VCaP (cell line): ENCODE measurements at regions not wholly inside any gene's neighbourhood (a gene's known extent, or its start where the extent isn't known, plus 50 kb on each side); places are given as distances from the start of the nearest gene placed in this dataset.
"Not testable (repeated sequence)": the region's sequence is repeated elsewhere in the genome, so short reads cannot be mapped to it uniquely, and the experiment has no call there.

Experiments
- H3K27ac ChIP-seq: fragments of 450-650 bp; 2 replicates; pipeline ENCODE4 v1.5.1; 2017
- CTCF ChIP-seq: fragments of 450-650 bp; conservative IDR thresholded peaks from 2 replicates; pipeline ENCODE4 v1.5.1; 2017; ENCODE audit warnings: mild to moderate bottlenecking, moderate library complexity

- no peak overlapping the region for H3K27ac ChIP-seq
- TF ChIP-seq CTCF: no peak
These were observed 263.7 kb downstream of the TEX29 start for GRCh38 chr13:111584101-111584672.

GRCh38 chr13:111584870-111585269 is 264.4 kb downstream of the TEX29 start:
- no peak for TF ChIP-seq CTCF
- no peak overlapping the region for H3K27ac ChIP-seq

- no peak for TF ChIP-seq CTCF
These were observed 265.8 kb downstream of the TEX29 start for GRCh38 chr13:111586291-111586690.

GRCh38 chr13:111587249-111587648 is 266.8 kb downstream of the TEX29 start:
- H3K27ac ChIP-seq: no peak overlapping the region
- TF ChIP-seq CTCF: no peak

More at GRCh38 chr13:111586291-111586690, 265.8 kb downstream of the TEX29 start:
- H3K27ac ChIP-seq: no peak overlapping the region

- no peak overlapping the region for H3K27ac ChIP-seq
- no peak for TF ChIP-seq CTCF
These were observed 268.9 kb downstream of the TEX29 start for GRCh38 chr13:111589321-111589720.

- TF ChIP-seq CTCF: no peak
- H3K27ac ChIP-seq: no peak overlapping the region
These were observed 269.6 kb downstream of the TEX29 start for GRCh38 chr13:111589992-111590391.

- H3K27ac ChIP-seq: no peak overlapping the region
- TF ChIP-seq CTCF: no peak
These were observed 270.4 kb downstream of the TEX29 start for GRCh38 chr13:111590796-111591195.

- not testable (repeated sequence) for H3K27ac ChIP-seq
These were observed 273.0 kb downstream of the TEX29 start for GRCh38 chr13:111593490-111593889.
